CD4-positive, alpha-beta T cell treated with Interleukin-6 at 100 ng/mL for 8 hours (primary cell): ENCODE measurements at regions not wholly inside any gene's neighbourhood (a gene's known extent, or its start where the extent isn't known, plus 50 kb on each side); places are given as distances from the start of the nearest gene placed in this dataset.

ENCODE experiments used
- DNase-seq: peaks from one replicate; pipeline ENCODE4 v3.0.0-alpha.2; 2020; ENCODE audit warnings: mixed read lengths, low spot score

GRCh38 chr10:128712661-128713400 lies 586.6 kb upstream of the MKI67 start:
- no peak for DNase-seq

GRCh38 chr10:128713471-128713870 lies 587.2 kb upstream of the MKI67 start:
- DNase-seq, result no peak

DNA sequence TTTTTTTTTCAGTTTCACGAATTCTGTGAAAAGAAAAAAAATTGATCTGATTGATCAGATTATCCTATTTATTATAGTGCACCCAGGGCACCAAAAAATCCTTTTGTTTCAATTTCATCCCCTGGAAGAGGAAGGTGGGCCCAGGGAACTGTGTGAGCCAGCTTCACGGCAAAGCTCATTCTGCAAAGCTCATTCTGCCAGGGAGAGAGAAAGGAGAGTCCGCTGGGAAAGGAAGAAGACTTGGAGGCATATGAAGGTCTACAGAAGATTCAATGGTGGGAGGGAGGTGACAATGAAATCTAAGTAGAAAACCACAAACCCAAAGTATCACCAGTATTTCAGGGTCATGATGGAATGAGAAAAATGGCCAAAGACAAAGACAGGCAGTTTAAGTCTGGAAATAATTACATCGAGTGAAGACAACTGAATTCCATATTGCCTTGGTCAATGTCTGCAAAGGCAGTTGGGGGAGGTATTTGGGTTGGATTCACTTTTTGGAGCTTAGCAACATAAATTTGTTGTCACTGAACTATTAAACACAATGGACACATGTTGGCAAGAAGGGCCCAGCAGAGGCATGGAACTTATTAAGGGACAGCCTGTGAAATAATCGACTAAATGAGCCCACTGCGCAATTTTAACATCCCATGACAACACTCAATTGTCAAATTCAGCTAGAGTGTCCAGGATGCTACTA lies 587.8 kb upstream of the MKI67 start:
- no peak for DNase-seq

- DNase-seq, result no peak
Measured at GRCh38 chr10:128714644-128715415, 588.6 kb upstream of the MKI67 start.

DNA sequence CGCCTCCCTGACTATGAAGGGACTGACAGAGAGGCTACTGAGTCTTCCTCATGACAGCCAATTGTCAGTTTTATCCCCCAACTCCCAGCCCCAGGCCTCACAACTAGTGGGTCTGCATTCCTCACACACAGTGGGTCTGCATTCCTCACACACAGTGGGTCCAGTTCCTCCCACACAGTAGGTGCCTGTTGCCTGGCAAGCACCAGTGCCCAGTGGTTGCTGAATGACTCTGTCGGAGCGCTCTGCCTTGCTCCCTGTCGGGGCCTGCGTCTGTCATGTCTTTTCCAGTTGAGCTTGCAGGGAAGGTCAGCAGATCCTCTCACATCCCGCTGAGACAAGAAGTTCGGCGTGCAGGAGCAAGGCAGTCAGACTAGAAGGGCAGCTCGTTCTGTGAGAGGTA lies 590.0 kb upstream of the MKI67 start:
- DNase-seq, result no peak

GRCh38 chr10:128721963-128722445 lies 595.8 kb upstream of the MKI67 start:
- no peak for DNase-seq

GRCh38 chr10:128722947-128723346 lies 596.7 kb upstream of the MKI67 start:
- DNase-seq, result no peak

- no peak for DNase-seq
Measured at GRCh38 chr10:128723631-128724205, 597.5 kb upstream of the MKI67 start.

- DNase-seq, result no peak
Measured at GRCh38 chr10:128725531-128725930, 599.3 kb upstream of the MKI67 start.

DNA sequence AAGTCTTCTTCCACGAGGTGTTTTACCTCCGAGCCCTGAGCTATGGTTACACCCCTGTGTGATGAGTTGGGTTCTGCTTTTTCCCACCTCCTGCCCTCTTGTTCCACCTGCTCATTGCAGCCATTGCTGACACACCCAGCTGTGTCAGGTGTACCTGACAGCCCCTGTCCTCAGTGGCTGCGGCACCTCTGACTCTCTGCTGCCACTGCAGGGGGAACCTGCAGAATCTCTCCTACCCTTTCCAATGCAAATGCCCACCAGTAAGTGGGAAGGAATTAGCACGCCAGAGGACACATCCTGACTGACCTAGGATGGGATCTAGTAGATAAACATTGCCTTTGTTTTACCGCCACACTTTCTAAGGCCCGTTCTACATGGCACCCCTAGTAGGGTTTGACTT lies 600.9 kb upstream of the MKI67 start:
- DNase-seq, result no peak

DNA sequence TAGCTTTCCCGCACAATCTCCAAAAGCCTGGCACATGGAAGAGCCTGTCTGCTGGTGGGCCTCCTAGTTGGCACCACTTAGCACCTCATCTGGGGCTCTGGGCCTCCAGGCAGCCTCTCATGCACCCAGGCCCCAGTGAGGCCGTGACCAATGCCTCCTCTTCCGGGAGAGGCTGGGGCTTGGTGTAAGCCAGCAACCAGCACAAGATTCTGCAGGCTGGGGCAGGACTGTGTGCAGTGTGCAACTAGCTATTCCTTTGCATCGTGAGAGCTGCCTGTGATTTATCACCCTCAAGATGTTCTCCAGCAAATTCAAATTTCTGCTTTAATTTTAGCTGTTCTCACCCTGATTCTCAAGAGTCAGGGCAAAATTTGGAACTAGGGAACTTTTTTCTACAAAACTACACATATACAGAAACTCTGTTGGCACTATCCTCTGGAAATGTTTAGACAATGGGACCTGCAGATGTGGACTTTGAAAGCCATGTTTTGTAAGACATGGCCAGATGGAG lies 603.7 kb upstream of the MKI67 start:
- DNase-seq, result no peak

- no peak for DNase-seq
Measured at GRCh38 chr10:128730922-128731321, 604.7 kb upstream of the MKI67 start.

DNA sequence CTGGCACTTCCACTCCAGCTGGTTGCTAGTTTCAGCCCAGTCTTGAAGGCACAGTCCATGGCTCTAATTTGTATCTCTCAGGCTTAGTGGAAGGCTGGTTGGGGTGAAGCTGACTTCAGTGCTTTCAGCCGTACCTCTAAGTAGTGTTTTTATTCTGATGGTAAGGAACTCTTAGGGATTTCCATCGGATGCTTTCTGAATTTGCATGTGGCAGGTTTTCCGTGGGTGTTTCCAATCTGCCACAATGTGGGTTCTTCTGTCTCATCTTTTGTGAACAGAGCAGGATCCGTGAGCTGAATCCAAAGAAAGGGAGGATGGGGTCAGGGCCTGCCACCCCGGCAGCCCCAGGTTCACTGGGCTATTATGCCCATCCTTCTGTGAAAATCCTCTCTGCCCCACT lies 607.9 kb upstream of the MKI67 start:
- DNase-seq, result no peak

GRCh38 chr10:128734734-128735133 lies 608.5 kb upstream of the MKI67 start:
- DNase-seq, result no peak

DNA sequence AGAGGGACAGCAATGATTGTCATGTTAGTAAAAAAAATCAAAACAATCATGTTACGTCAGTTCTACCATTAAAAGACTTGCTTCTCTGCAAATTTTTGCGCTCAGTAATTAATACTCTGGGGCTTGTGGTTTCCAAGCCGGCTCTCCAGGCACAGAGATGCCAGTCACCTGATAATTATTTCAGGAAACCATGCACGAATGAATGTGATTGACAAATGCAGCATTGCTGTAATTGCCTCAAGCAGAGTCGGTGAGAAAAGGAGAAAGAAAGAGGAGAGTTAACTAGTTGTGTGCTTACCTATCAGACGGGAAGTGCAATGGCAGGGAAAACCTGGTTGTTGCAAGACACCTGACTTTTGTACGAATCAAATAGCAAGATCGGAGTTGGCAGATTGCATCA lies 609.8 kb upstream of the MKI67 start:
- no peak for DNase-seq

DNA sequence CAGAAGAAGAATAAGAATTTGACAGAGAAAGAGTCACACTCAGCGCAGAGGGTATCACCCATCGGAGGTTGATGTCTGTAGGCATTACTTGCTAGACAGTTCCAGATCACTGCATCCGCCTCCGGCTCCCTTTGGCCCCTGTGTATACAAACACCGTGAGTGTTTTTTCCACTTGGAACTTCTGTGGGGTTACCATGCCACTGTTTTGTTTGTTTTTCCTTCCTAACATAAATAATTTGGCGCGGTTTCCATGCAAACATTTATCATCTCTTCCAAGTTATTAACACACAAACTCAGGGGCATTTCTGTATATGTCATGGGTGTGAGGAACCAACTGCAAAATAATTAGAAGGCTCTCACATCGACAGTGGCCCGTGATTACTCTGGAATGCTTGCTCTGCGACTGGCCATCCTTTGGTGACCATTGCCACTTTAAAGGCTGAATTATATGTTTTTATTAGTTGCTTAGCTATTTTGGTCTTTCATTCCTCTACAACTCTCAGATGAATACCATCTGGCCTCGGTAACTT lies 612.2 kb upstream of the MKI67 start:
- DNase-seq, result no peak

DNA sequence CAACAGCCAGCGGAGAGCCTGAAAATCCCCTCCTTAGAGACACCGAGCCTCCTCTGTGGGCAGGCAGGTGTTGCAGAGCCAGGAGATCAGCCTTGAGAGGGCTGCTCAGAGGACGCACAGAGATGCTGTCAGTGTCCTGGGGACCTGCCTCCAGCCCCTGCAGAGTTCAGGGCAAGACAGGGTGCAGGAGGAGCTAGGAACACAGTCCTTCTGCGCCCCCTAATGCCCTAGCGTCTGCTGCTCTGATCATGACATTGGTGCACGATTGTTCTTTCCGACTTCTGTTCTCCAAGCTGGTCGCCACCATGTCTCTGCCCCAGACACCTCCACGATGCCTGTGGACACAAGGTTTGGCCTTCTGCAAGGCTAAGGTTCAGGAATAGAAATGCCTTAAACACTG lies 613.7 kb upstream of the MKI67 start:
- no peak for DNase-seq

DNA sequence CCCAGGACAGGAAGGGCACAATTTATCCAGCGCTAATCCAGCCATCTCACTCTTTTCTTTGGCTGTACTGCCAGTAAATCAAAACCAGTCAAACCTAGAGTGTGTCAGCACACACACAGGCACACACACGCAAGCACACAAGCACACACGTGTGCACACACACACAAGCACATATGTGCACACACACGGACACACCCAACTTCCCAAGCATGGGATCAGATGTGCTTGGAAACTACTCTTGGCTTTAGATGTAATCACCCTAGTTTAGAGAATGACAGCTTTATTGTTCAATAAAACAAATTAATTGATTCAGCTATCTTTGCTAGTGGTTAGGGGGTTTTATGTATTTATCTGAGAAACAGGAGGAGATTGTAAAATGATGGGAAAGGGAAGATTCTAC lies 615.0 kb upstream of the MKI67 start:
- DNase-seq, result no peak

GRCh38 chr10:128741680-128742079 lies 615.5 kb upstream of the MKI67 start:
- DNase-seq, result no peak

GRCh38 chr10:128744092-128744491 lies 617.9 kb upstream of the MKI67 start:
- DNase-seq, result no peak

- no peak for DNase-seq
Measured at GRCh38 chr10:128744811-128745305, 618.6 kb upstream of the MKI67 start.
